ENCODE measurements at regions not wholly inside any gene's neighbourhood (a gene's known extent, or its start where the extent isn't known, plus 50 kb on each side); places are given as distances from the start of the nearest gene placed in this dataset.

GRCh38 chr2:211027976-211028375 lies 471.6 kb downstream of the CPS1 start:
- TF ChIP-seq CTCF (IDR thresholded peaks at IDR 0.05; ENCODE audit: unreplicated experiment in 3 of 3) = no peak
- Mint-ChIP-seq H3K36me3 (ENCODE audit: low read depth) (peaks cover 6% of the 10 kb centered on the region), H3K4me3 (no peak overlapping the region), H3K9me3 (peaks cover 25% of the 10 kb centered on the region), H3K4me1 (no peaks in the 10 kb centered on the region), H3K27ac (no peak overlapping the region), H3K27me3 (ENCODE audit: low read depth) (no peaks in the 10 kb centered on the region)

- Mint-ChIP-seq H3K4me1 (no peaks in the 10 kb centered on the region), H3K36me3 (ENCODE audit: low read depth) (no peaks in the 10 kb centered on the region), H3K4me3 (no peak overlapping the region), H3K27ac (no peak overlapping the region), H3K27me3 (ENCODE audit: low read depth) (no peaks in the 10 kb centered on the region), H3K9me3 (no peaks in the 10 kb centered on the region)
- TF ChIP-seq CTCF (IDR thresholded peaks at IDR 0.05; ENCODE audit: unreplicated experiment in 3 of 3) = peak; percentile 36 to 46 (median 37)
These were observed 477.4 kb downstream of the CPS1 start for GRCh38 chr2:211033765-211034164.

GRCh38 chr2:211035548-211036185 lies 479.3 kb downstream of the CPS1 start:
- TF ChIP-seq CTCF (IDR thresholded peaks at IDR 0.05; ENCODE audit: unreplicated experiment in 3 of 3) = peak; percentile 36 to 61 (median 40)
- Mint-ChIP-seq H3K36me3 (ENCODE audit: low read depth) (no peaks in the 10 kb centered on the region), H3K9me3 (no peaks in the 10 kb centered on the region), H3K4me3 (no peak overlapping the region), H3K27ac (no peak overlapping the region), H3K27me3 (ENCODE audit: low read depth) (no peaks in the 10 kb centered on the region), H3K4me1 (no peaks in the 10 kb centered on the region)

GRCh38 chr2:211045025-211045424 lies 488.6 kb downstream of the CPS1 start:
- Mint-ChIP-seq H3K9me3 (no peaks in the 10 kb centered on the region), H3K27me3 (ENCODE audit: low read depth) (no peaks in the 10 kb centered on the region), H3K4me1 (no peaks in the 10 kb centered on the region), H3K27ac (no peak overlapping the region), H3K4me3 (no peak overlapping the region), H3K36me3 (ENCODE audit: low read depth) (no peaks in the 10 kb centered on the region)
- TF ChIP-seq CTCF (IDR thresholded peaks at IDR 0.05; ENCODE audit: unreplicated experiment in 3 of 3) = no peak

- Mint-ChIP-seq H3K27ac (no peak overlapping the region), H3K27me3 (ENCODE audit: low read depth) (no peaks in the 10 kb centered on the region), H3K9me3 (no peaks in the 10 kb centered on the region), H3K4me3 (no peak overlapping the region), H3K36me3 (ENCODE audit: low read depth) (no peaks in the 10 kb centered on the region), H3K4me1 (no peaks in the 10 kb centered on the region)
- TF ChIP-seq CTCF (IDR thresholded peaks at IDR 0.05; ENCODE audit: unreplicated experiment in 3 of 3) = no peak
These were observed 493.1 kb downstream of the CPS1 start for GRCh38 chr2:211049321-211050018.

GRCh38 chr2:211055438-211055837 lies 499.0 kb downstream of the CPS1 start:
- Mint-ChIP-seq H3K4me3 (no peak overlapping the region), H3K4me1 (no peaks in the 10 kb centered on the region)
- TF ChIP-seq CTCF (IDR thresholded peaks at IDR 0.05; ENCODE audit: unreplicated experiment in 3 of 3) = peak; percentile 16 to 34 (median 33)

More at GRCh38 chr2:211055438-211055837, 499.0 kb downstream of the CPS1 start:
- no peaks in the 10 kb centered on the region for H3K27me3 Mint-ChIP-seq (ENCODE audit: low read depth)
- H3K9me3 Mint-ChIP-seq = no peaks in the 10 kb centered on the region
- H3K36me3 Mint-ChIP-seq (ENCODE audit: low read depth) = no peaks in the 10 kb centered on the region
- no peak overlapping the region for H3K27ac Mint-ChIP-seq
